ENCODE measurements at regions not wholly inside any gene's neighbourhood (a gene's known extent, or its start where the extent isn't known, plus 50 kb on each side); places are given as distances from the start of the nearest gene placed in this dataset.

GRCh38 chr10:113241599-113242360, 291.7 kb downstream of the TCF7L2 start:
- peaks cover 56% of the 10 kb centered on the region for H3K27me3 Mint-ChIP-seq
- ATAC-seq, result no peak
- no peak overlapping the region for H3K4me3 Mint-ChIP-seq
- no peaks in the 10 kb centered on the region for H3K4me1 Mint-ChIP-seq
- H3K27ac Mint-ChIP-seq, result no peak overlapping the region
- H3K36me3 Mint-ChIP-seq, result no peaks in the 10 kb centered on the region
- H3K9me3 Mint-ChIP-seq, result peaks cover 2% of the 10 kb centered on the region

DNA sequence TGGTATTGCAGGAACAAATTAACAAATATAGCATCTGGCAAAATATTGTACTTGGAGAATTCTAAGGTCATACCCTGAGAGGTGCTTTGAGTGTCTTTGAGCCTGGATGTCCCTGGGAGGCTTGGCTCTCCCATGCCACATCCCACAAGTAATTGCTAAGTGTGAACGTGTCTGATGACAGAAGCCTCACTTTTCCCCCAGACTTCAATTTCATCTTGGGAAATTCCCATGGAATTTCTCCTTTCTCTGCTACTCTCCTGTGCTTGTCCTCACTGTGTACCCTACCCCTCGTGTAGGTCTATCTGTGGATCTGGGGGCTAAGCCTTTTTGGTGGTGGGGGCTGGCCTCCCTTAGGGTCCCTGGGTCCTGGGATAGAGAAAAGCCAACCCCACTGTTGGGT, 293.3 kb downstream of the TCF7L2 start:
- Mint-ChIP-seq H3K9me3 (peaks cover under 1% of the 10 kb centered on the region), H3K27me3 (peaks cover 50% of the 10 kb centered on the region), H3K4me3 (no peak overlapping the region), H3K4me1 (no peaks in the 10 kb centered on the region), H3K27ac (no peak overlapping the region), H3K36me3 (no peaks in the 10 kb centered on the region)
- no peak for ATAC-seq

DNA sequence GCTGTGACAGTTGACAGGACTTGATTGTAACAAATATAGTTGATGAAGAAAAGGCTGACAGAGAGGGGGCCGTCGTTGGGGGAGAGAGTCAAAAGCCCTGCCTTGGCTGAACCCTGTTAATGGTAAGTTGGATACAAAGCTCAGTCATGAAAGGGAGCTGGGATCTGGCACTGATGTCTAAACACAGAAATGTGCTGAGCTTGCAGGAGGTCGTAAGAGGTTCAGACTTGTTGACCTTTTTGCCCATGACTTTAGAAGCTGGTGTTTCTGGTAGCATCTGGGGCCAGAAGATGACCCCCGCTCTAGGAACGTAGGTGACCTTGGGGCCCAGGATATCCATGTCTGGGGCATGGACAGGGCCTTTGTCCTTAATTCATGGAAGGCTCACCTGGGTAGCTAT, 294.7 kb downstream of the TCF7L2 start:
- Mint-ChIP-seq H3K4me1 (no peaks in the 10 kb centered on the region), H3K36me3 (no peaks in the 10 kb centered on the region), H3K27ac (no peak overlapping the region), H3K4me3 (no peak overlapping the region), H3K9me3 (no peaks in the 10 kb centered on the region), H3K27me3 (peaks cover 36% of the 10 kb centered on the region)
- ATAC-seq, result no peak

DNA sequence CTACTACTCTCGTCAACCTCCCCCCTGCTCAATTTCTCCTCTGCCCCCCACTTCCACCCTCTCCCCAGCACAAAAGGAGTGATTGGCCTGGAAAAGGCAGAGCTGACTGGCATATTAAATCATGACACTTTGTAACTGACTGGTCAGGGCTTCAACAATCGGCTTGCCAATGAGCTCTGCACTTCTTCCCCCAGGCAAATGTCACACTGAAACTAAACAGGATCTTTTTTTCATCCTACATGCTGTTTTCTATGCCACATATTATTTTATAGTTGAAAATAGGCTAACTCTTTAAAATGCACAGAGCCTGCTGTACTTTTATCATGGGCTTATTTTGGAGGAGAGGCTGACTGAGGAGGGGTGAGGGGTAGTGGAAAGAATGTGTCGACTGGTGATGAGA, 295.2 kb downstream of the TCF7L2 start:
- Mint-ChIP-seq H3K36me3 (no peaks in the 10 kb centered on the region), H3K4me3 (no peak overlapping the region), H3K9me3 (no peaks in the 10 kb centered on the region), H3K27me3 (peaks cover 33% of the 10 kb centered on the region), H3K27ac (no peak overlapping the region), H3K4me1 (no peaks in the 10 kb centered on the region)
- no peak for ATAC-seq

- no peaks in the 10 kb centered on the region for H3K4me1 Mint-ChIP-seq
- no peaks in the 10 kb centered on the region for H3K36me3 Mint-ChIP-seq
- H3K4me3 Mint-ChIP-seq, result no peak overlapping the region
- no peaks in the 10 kb centered on the region for H3K9me3 Mint-ChIP-seq
- peaks cover 33% of the 10 kb centered on the region for H3K27me3 Mint-ChIP-seq
- ATAC-seq, result no peak
- no peak overlapping the region for H3K27ac Mint-ChIP-seq
These were observed 297.0 kb downstream of the TCF7L2 start for GRCh38 chr10:113247050-113247449.

- peaks cover 7% of the 10 kb centered on the region for H3K27me3 Mint-ChIP-seq
- H3K27ac Mint-ChIP-seq, result no peak overlapping the region
- peak; percentile 12 for ATAC-seq
- H3K4me3 Mint-ChIP-seq, result no peak overlapping the region
- peaks cover 6% of the 10 kb centered on the region for H3K9me3 Mint-ChIP-seq
- H3K36me3 Mint-ChIP-seq, result no peaks in the 10 kb centered on the region
- H3K4me1 Mint-ChIP-seq, result no peaks in the 10 kb centered on the region
These were observed 299.9 kb upstream of the HABP2 start for GRCh38 chr10:113252650-113253618.

- Mint-ChIP-seq H3K4me1 (no peaks in the 10 kb centered on the region), H3K27me3 (peaks cover 66% of the 10 kb centered on the region), H3K4me3 (no peak overlapping the region), H3K27ac (no peak overlapping the region), H3K9me3 (peaks cover 4% of the 10 kb centered on the region), H3K36me3 (no peaks in the 10 kb centered on the region)
- no peak for ATAC-seq
These were observed 293.2 kb upstream of the HABP2 start for GRCh38 chr10:113259576-113260226.

GRCh38 chr10:113261161-113261560, 291.7 kb upstream of the HABP2 start:
- H3K36me3 Mint-ChIP-seq, result no peaks in the 10 kb centered on the region
- H3K27ac Mint-ChIP-seq, result no peak overlapping the region
- H3K4me3 Mint-ChIP-seq, result no peak overlapping the region

GRCh38 chr10:113261611-113262091, 291.2 kb upstream of the HABP2 start:
- Mint-ChIP-seq H3K27me3 (peaks cover 75% of the 10 kb centered on the region), H3K4me3 (no peak overlapping the region), H3K36me3 (no peaks in the 10 kb centered on the region), H3K27ac (no peak overlapping the region), H3K9me3 (peaks cover 4% of the 10 kb centered on the region), H3K4me1 (no peaks in the 10 kb centered on the region)
- ATAC-seq, result no peak

More at GRCh38 chr10:113261161-113261560, 291.7 kb upstream of the HABP2 start:
- H3K4me1 Mint-ChIP-seq, result no peaks in the 10 kb centered on the region
- peaks cover 71% of the 10 kb centered on the region for H3K27me3 Mint-ChIP-seq
- H3K9me3 Mint-ChIP-seq, result peaks cover 4% of the 10 kb centered on the region
- no peak for ATAC-seq

DNA sequence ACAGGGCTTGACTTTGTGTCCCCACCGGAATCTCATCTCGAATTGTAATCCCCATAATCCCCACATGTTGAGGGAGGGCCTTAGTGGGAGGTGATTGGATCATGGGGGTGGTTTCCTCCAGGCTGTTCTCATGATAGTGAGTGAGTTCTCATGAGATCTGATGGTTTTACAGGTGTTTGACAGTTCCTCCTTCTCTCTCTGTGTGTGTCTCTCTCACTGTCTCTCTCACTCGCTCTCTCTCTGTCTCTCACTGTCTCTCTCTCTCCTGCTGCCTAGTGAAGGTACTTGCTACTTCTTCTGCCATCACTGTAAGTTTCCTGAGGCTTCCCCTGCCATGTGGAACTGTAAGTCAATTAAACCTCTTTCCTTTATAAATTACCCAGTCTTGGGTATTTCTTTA, 289.8 kb upstream of the HABP2 start:
- no peak for ATAC-seq
- Mint-ChIP-seq H3K36me3 (no peaks in the 10 kb centered on the region), H3K4me1 (no peaks in the 10 kb centered on the region), H3K27me3 (peaks cover 80% of the 10 kb centered on the region), H3K27ac (no peak overlapping the region), H3K4me3 (no peak overlapping the region), H3K9me3 (no peaks in the 10 kb centered on the region)

GRCh38 chr10:113264333-113265131, 288.3 kb upstream of the HABP2 start:
- Mint-ChIP-seq H3K27ac (no peak overlapping the region), H3K27me3 (peaks cover 75% of the 10 kb centered on the region), H3K9me3 (no peaks in the 10 kb centered on the region), H3K4me3 (no peak overlapping the region), H3K4me1 (no peaks in the 10 kb centered on the region), H3K36me3 (no peaks in the 10 kb centered on the region)
- ATAC-seq, result peak; percentile 16

DNA sequence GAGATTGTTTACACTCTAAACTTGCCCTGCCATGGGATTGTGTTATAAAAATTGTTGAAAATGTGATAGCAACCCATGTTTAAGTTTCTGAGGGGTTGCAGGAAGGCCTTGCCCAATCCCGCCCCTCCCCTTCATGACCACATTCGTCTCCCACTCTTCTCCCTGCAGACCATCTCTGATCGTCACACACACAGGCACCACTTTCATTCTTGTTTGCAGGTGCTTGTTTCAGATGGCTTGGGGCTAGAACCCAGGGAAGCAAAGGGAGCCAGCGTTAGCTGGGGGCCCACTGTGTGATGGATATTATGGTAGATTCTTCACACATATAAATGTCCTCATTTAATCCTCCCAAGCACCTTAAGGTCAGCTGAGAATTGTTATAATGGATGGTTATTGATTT, 286.7 kb upstream of the HABP2 start:
- Mint-ChIP-seq H3K9me3 (no peaks in the 10 kb centered on the region), H3K27me3 (peaks cover 59% of the 10 kb centered on the region), H3K4me1 (no peaks in the 10 kb centered on the region), H3K27ac (no peak overlapping the region), H3K36me3 (no peaks in the 10 kb centered on the region), H3K4me3 (no peak overlapping the region)
- no peak for ATAC-seq

GRCh38 chr10:113267619-113268562, 285.0 kb upstream of the HABP2 start:
- Mint-ChIP-seq H3K9me3 (no peaks in the 10 kb centered on the region), H3K27me3 (peaks cover 48% of the 10 kb centered on the region), H3K4me3 (no peak overlapping the region), H3K4me1 (peaks cover 2% of the 10 kb centered on the region), H3K36me3 (no peaks in the 10 kb centered on the region), H3K27ac (no peak overlapping the region)
- ATAC-seq, result no peak

DNA sequence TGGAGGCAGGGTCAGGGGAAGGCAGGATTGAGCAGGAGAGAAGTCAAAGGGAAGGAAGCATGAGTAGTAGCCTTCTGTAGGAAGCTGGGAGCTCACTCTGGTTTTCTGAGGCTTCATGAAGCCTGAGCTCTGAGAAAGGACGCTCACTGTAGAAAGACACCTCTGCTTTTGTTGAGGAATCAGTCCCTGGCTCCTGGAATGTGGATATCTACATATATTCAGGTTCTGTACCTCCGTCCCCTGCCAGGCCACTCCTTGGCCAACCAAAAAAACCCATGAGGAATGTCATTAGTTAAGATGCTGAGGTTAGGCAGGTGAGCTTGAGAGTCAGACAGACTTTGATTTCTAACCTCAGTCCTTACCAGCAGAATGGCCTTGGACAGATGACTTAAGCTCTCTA, 283.5 kb upstream of the HABP2 start:
- ATAC-seq, result no peak
- H3K4me3 Mint-ChIP-seq, result no peak overlapping the region
- no peak overlapping the region for H3K27ac Mint-ChIP-seq
- peaks cover 9% of the 10 kb centered on the region for H3K4me1 Mint-ChIP-seq
- no peaks in the 10 kb centered on the region for H3K9me3 Mint-ChIP-seq
- no peaks in the 10 kb centered on the region for H3K36me3 Mint-ChIP-seq
- H3K27me3 Mint-ChIP-seq, result peaks cover 45% of the 10 kb centered on the region

All from stimulated activated memory B cell treated with anti-CD40 and anti-IgM and Interleukin-4, amounts not matched to agents 10 μg/mL and 1 μg/mL and 100 μg/mL, for 72 hours (primary cell).